GM23248 (cell line): ENCODE measurements at regions not wholly inside any gene's neighbourhood (a gene's known extent, or its start where the extent isn't known, plus 50 kb on each side); places are given as distances from the start of the nearest gene placed in this dataset.

Experiments used
- EZH2 ChIP-seq: fragments of 200-600 bp; sonication (generic); IDR thresholded peaks from 2 replicates; pipeline ENCODE4 v1.6.1; 2018; ENCODE audit warnings: antibody characterized with exemption, mild to moderate bottlenecking; ENCODE audit not compliant: insufficient read depth, poor library complexity, severe bottlenecking
- EZH2phosphoT487 ChIP-seq: fragments of 200-600 bp; sonication (generic); IDR thresholded peaks from 2 replicates; pipeline ENCODE4 v1.6.1; 2018; ENCODE audit warnings: antibody characterized with exemption, moderate library complexity, mild to moderate bottlenecking, low read depth; ENCODE audit not compliant: insufficient read depth

GRCh38 chr13:89432997-89433396 is 1761.8 kb downstream of the SLITRK5 start:
- TF ChIP-seq EZH2phosphoT487 (no peak), EZH2 (no peak)
